Astrocyte of the hippocampus (primary cell): ENCODE measurements at regions not wholly inside any gene's neighbourhood (a gene's known extent, or its start where the extent isn't known, plus 50 kb on each side); places are given as distances from the start of the nearest gene placed in this dataset.
"Not testable (repeated sequence)": the region's sequence is repeated elsewhere in the genome, so short reads cannot be mapped to it uniquely, and the experiment has no call there.

Experiments
- DNase-seq: peaks from one replicate; pipeline ENCODE4 v3.0.0; 2011; ENCODE audit warnings: low read depth, low spot score

GRCh38 chr15:75100679-75101078 lies 77.3 kb downstream of the PPCDC start:
- no peak for DNase-seq

- DNase-seq: peak; percentile 87
These were observed 81.6 kb downstream of the PPCDC start for GRCh38 chr15:75104804-75105557.

GRCh38 chr15:75107516-75107907 lies 84.1 kb downstream of the PPCDC start:
- no peak for DNase-seq

- DNase-seq: peak; percentile 85
These were observed 84.8 kb downstream of the PPCDC start for GRCh38 chr15:75107908-75108838.

- DNase-seq: no peak
These were observed 85.8 kb downstream of the PPCDC start for GRCh38 chr15:75109021-75109735.

GRCh38 chr15:75109736-75110130 lies 86.3 kb downstream of the PPCDC start:
- DNase-seq: no peak

GRCh38 chr15:75112278-75112847 lies 89.0 kb downstream of the PPCDC start:
- DNase-seq: no peak

GRCh38 chr15:75112848-75113492 lies 88.7 kb upstream of the C15orf39 start:
- no peak for DNase-seq

GRCh38 chr15:75114327-75114726 lies 87.4 kb upstream of the C15orf39 start:
- no peak for DNase-seq

- DNase-seq: peak; percentile 39
These were observed 86.9 kb upstream of the C15orf39 start for GRCh38 chr15:75114796-75115195.

GRCh38 chr15:75115411-75115913 lies 86.2 kb upstream of the C15orf39 start:
- not testable (repeated sequence) for DNase-seq

GRCh38 chr15:75116143-75116542 lies 85.5 kb upstream of the C15orf39 start:
- not testable (repeated sequence) for DNase-seq

- no peak for DNase-seq
These were observed 83.7 kb upstream of the C15orf39 start for GRCh38 chr15:75117993-75118392.

- not testable (repeated sequence) for DNase-seq
These were observed 82.4 kb upstream of the C15orf39 start for GRCh38 chr15:75119312-75119711.

- no peak for DNase-seq
These were observed 80.2 kb upstream of the C15orf39 start for GRCh38 chr15:75121491-75121890.

GRCh38 chr15:75123395-75123794 lies 78.3 kb upstream of the C15orf39 start:
- DNase-seq: peak; percentile 65

GRCh38 chr15:75124278-75124677 lies 77.4 kb upstream of the C15orf39 start:
- DNase-seq: not testable (repeated sequence)

GRCh38 chr15:75125935-75126334 lies 75.7 kb upstream of the C15orf39 start:
- DNase-seq: no peak

- no peak for DNase-seq
These were observed 74.7 kb upstream of the C15orf39 start for GRCh38 chr15:75126864-75127580.

- DNase-seq: no peak
These were observed 71.9 kb upstream of the C15orf39 start for GRCh38 chr15:75129788-75130187.
